WTC11 (cell line): ENCODE measurements at regions not wholly inside any gene's neighbourhood (a gene's known extent, or its start where the extent isn't known, plus 50 kb on each side); places are given as distances from the start of the nearest gene placed in this dataset. TPM values are rescaled to one million over a fixed set of nuclear protein-coding genes. Genes with fewer than 3 reads are reported as not detected.

ENCODE experiments used
- microRNA-seq: library from miRNA; unstranded; fragments of <30 nt; microRNA quantifications from one replicate; pipeline ENCODE4 v1.2.0, GENCODE V29; 2022; ENCODE audit warnings: borderline number of aligned reads

Small RNAs in the stretch of these regions (microRNA-seq; reads per million reads assigned to microRNA genes)
- not detected for gene MIR8065
